ENCODE measurements at regions not wholly inside any gene's neighbourhood (a gene's known extent, or its start where the extent isn't known, plus 50 kb on each side); places are given as distances from the start of the nearest gene placed in this dataset.

- TF ChIP-seq ZNF843 (tag by site-specific recombination; IDR thresholded peaks at IDR 0.05), result no peak
- TF ChIP-seq ZNF596 (tag by site-specific recombination; IDR thresholded peaks at IDR 0.05), result no peak
- no peak for TF ChIP-seq ZNF639 (tag by site-specific recombination; IDR thresholded peaks at IDR 0.05)
- no peak for TF ChIP-seq ZNF747 (tag by site-specific recombination; IDR thresholded peaks at IDR 0.05)
Observed at GRCh38 chr2:205915130-205915524, 170.8 kb downstream of the INO80D start.
